ENCODE measurements at regions not wholly inside any gene's neighbourhood (a gene's known extent, or its start where the extent isn't known, plus 50 kb on each side); places are given as distances from the start of the nearest gene placed in this dataset.

DNA sequence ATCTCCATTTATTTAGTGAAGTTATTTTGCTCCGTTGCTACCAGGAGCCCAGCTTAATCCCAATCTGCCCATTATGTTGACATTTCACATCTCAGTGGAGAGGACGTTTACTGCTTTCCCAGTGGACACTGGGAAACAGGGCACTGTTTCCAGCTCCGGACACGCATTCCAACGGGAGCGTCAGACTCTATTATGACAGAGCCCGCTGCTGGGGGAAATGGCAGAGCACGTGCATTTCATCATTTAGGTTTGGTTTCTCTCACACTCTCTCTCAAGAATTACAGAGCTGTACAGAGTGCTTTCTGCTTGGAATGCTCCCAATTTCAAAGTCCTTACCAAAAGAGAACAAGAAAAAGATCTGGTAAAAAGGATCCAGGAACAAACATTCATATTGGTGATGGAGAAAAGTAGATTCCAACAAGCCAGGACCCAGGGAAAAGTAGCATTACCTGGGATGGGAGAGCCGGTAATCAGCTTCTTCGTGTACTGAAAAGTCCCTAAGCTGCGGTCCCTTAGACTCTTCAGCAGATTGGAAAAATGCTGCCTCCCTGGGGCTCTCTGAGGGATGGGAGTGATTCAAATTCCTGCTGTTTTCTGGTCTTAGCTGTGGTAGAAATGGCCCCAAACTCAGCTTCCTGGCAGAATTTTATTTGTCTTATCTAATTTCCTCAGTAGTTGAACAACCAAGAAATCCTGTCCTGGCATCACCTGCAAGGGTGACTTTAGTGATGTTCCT lies 136.0 kb upstream of the THBS1 start:
- no peak for DNase-seq

DNA sequence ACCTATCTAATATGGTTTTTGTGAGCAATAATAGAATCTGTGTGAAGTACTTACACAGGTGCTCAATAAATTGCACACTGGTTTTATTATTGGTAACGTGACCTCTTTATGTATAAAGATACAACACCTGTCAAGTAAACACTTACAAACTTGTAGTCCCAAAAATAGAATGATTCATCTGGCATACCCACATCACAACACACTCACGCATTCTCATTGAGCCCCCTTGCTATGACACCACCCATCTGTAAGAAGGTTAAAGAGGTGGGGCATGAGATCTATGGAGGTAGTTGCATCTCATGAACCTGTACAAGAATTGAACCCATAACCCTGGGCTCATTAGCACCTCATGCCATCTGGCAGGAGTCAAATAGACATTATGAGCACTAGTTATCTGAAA lies 134.9 kb upstream of the THBS1 start:
- no peak for DNase-seq

GRCh38 chr15:39447346-39447745 lies 133.5 kb upstream of the THBS1 start:
- no peak for DNase-seq

- DNase-seq = no peak
These were observed 133.0 kb upstream of the THBS1 start for GRCh38 chr15:39447881-39448280.

- no peak for DNase-seq
These were observed 132.5 kb upstream of the THBS1 start for GRCh38 chr15:39448409-39448808.

GRCh38 chr15:39451121-39451688 lies 129.7 kb upstream of the THBS1 start:
- DNase-seq = no peak

DNA sequence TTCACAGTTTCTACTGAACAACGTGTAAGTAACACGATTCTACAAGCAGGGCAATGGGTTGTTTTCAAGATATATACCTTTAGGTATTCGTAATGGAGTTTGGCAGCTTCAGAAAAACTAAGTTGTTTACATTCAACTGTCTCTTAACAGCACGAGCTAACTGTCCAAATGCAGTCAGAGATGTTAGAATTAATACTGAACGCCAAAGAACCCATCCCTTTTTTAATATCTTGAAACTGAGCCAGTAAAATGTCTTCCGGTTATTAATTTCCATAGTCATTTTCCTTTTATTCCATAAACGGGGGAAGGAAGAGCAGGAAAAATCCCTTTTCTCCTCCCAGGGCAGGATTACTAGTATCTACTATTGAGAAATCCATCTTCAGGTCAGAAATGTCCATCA lies 129.0 kb upstream of the THBS1 start:
- DNase-seq = no peak

- DNase-seq = no peak
These were observed 127.3 kb upstream of the THBS1 start for GRCh38 chr15:39453620-39454019.

DNA sequence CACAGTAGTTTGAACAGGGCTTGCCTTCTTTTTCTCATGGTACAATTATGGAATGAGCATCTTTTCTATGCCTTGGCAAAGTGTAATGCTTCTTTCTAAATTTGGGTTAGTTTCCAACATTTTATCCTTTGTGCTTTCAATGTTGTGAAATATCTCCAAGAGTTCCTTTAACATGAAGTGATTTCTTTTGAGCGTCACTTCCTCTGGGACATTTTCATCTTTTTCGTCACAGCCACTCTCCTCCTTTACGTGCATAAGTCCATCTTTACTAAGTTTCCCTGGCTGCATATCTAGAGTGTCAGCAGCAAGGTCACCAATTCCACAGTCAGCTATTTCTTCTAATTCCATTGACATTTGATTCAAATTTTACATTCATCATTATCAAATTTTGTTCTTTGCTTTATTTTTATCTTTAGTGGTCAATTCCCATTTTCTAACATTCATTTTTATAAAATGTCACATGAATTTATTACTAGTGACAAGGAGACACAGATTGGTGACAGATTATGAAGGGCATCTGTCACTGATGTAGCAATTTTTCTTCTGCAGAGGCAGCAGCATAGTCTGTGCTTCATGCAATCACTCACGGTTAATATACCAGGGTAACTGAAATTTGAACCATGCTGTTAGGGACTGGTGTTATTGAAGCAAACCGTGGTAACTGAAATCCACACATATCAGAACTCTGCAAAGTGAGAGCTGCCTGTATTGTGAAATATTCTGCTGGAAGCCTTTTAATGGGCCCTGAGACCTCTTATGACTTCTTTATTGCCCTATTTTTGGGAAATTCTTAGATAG lies 126.5 kb upstream of the THBS1 start:
- no peak for DNase-seq

DNA sequence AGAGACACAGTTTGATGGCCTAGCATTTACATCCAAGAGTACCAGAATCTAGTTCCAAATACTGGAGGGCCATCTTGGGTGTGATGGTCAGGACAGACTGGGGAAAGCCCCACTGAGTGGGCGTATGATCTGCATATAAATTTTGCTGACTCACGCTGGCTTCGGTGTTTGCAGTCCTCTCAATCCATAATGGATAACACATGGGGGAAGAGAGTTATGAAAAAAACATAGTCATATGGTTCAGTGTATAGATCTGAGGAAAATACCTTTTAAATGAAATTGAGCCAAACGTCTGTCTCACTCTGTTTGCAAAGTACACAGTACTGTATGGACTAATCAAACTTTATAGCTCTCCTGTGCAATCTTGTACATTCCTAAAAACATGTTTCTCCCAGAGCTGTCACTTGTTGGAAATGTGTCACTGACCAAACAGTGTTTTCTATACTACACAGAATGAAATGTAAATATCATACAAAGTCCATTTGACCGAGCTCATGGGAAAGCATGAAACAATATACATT lies 125.3 kb upstream of the THBS1 start:
- no peak for DNase-seq

GRCh38 chr15:39456159-39456558 lies 124.7 kb upstream of the THBS1 start:
- no peak for DNase-seq

GRCh38 chr15:39456582-39457330 lies 124.1 kb upstream of the THBS1 start:
- no peak for DNase-seq

DNA sequence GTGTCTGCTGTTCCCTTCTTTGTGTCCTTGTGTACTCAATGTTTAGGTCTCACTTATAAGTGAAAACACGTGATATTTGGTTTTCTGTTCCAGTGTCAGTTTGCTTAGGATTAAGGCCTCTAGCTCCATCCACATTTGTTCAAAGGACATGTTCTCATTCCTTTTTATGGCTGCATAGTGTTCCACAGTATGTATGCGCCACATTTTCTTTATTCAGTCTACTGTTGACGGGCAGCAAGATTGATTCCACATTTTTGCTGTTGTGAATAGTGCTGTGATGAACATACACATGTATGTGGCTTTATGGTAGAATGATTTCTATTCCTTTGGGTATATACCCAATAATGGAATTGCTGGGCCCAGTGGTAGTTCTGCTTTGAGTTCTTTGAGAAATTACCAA lies 122.7 kb upstream of the THBS1 start:
- no peak for DNase-seq

DNA sequence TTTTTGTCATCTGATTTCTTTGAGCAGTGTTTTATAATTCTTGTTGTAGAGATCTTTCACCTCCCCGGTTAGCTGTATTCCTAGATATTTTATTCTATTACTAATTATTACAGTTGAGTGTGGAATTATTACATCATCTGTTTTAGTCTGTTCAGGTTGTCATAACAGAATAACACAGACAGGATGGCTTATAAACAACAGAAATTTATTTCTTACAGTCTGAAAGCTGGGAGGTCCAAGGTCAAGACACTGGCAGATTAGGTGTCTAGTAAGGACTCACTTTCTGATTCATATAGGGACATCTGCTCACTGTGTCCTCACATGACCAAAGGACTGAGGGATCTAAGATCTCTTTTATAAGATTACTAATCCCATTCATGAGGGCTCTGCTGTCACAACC lies 121.3 kb upstream of the THBS1 start:
- DNase-seq = no peak

GRCh38 chr15:39460748-39461147 lies 120.1 kb upstream of the THBS1 start:
- DNase-seq = no peak

- no peak for DNase-seq
These were observed 119.2 kb upstream of the THBS1 start for GRCh38 chr15:39461536-39462130.

DNA sequence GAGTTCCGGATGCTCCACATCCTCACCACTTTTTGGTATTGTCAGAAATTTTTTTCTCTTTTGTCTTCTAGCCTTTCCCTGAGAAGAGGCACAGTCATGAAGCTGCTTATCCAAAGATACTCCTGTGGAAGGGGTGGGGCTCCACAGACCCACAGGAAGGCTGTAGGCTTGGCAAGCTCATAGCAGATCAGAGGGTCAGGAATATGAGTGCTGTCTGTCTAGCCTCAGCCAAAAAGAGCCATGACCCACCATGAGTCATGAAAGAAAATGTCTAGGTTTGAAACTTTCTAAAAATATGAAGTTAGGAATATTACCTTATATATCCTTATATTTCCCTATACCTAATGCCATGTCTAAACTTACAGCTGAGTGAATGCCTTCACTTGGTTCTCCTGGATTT lies 118.2 kb upstream of the THBS1 start:
- no peak for DNase-seq

DNA sequence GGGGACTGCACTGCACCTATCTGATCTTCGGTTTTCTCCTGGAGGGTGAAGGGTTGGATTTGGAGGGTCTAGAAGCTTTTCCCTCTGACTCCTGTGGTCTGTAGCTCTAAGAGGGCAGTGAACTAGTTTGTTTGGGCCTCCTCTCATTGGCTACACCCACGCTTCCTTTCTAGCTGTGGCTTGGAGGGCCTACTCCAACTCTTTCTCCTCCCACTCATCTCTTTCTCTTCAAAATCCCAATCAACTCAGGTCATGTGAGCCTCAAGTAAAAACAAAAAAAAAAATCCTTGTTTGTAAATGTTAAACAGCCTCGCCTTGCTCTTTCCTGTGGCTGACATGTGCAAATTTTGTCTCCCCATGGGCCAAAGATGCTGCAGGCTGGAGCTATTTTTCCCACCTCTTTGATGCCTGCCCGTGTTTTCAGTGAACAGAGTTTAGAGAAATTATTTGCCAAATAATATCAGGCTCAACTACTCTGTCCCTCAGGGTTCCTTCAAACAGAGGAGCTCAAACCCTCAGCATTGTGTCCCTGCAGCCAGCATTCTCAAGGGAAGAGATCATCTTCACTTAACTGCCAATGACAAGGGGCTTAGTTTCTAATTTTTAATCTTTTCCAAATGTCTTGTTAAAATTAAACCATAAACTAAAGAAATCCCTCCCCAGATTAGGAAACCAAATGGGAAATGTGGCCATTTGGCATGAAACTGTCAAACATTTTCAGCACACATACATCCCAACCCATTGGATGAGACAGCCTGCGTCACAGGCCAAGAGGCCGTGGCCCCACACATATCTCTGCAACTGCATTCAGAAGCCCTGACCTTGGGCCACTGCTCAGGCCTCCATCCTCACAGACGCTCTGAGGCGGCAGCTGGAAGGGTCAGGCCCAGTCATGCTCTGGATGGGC lies 114.8 kb upstream of the THBS1 start:
- DNase-seq = no peak

DNA sequence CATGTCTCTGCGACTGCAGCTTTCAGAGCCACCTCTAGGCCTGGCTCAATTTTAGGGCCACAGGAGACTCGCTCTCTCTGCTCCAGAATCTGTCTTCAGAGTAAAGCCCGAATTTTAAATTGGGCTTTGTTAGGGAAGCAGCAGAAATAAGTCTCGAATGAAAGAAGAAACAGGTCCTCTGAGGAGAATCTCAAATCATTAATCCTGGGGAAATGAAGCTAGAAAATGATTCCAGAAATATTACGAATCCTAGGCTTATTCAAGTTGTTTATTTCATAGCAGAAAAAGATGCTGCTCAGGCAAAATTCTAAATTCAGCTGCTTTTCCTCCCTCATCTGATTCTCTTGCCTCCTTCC lies 114.2 kb upstream of the THBS1 start:
- DNase-seq = no peak

GRCh38 chr15:39468331-39468730 lies 112.5 kb upstream of the THBS1 start:
- no peak for DNase-seq

GRCh38 chr15:39468828-39469227 lies 112.1 kb upstream of the THBS1 start:
- DNase-seq = no peak

Data from NCI-H1417 treated with DMSO at 0.1 percent for 48 hours (cell line).